AG09309 (cell line): ENCODE measurements at regions not wholly inside any gene's neighbourhood (a gene's known extent, or its start where the extent isn't known, plus 50 kb on each side); places are given as distances from the start of the nearest gene placed in this dataset.
A peak's percentile ranks its signal among the peaks of the same experiment; 100 is the strongest.
"Not testable (repeated sequence)": the region's sequence is repeated elsewhere in the genome, so short reads cannot be mapped to it uniquely, and the experiment has no call there.

Experiments
- DNase-seq: peaks from one replicate; pipeline ENCODE4 v3.0.0-alpha.2; 2010; ENCODE audit warnings: low read depth
- H3K4me3 ChIP-seq: 2 replicates; pipeline ENCODE4 v1.5.1; 2011; ENCODE audit warnings: mild to moderate bottlenecking, low read depth, low read length, moderate library complexity; ENCODE audit not compliant: control insufficient read depth
- TF ChIP-seq, protein P1 (sequence below): IDR thresholded peaks from 2 replicates; pipeline ENCODE4 v1.5.1; 2011; ENCODE audit warnings: mild to moderate bottlenecking, low read depth, low read length, inconsistent platforms; ENCODE audit not compliant: insufficient read depth, control insufficient read depth; ENCODE audit errors: missing control alignments

DNA sequence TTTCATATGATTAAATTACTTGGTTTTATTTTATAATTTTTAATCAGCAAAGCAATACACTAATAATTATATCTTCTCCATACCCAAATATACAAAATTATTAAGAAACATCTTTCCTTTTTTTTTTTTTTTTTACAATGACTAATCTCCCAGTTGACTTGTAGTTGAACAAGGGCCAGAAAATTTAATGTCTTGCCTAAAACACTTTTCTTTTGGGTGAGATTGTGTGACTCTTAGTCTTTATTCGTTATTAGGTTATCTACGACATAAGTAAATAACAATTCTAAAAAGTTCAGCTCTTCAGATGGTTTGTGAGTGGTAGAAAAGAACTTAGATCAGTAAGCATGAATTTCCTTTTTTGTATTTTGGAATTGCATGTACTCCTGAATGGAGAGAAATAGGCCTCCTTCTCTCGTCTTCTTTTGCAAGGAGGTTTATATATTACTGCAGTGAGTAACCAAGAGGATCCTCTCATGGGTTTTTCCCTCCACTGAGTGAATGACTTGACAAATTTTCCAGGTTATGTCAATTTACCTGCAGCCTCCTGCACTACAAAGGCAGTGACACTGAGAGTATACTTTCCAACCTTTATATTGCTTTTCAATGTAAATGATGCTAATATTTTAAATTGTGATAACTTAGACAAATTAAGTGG, 364.5 kb upstream of the CITED2 start:
- no peak overlapping the region for H3K4me3 ChIP-seq
- DNase-seq: no peak
- TF ChIP-seq, protein P1, sequence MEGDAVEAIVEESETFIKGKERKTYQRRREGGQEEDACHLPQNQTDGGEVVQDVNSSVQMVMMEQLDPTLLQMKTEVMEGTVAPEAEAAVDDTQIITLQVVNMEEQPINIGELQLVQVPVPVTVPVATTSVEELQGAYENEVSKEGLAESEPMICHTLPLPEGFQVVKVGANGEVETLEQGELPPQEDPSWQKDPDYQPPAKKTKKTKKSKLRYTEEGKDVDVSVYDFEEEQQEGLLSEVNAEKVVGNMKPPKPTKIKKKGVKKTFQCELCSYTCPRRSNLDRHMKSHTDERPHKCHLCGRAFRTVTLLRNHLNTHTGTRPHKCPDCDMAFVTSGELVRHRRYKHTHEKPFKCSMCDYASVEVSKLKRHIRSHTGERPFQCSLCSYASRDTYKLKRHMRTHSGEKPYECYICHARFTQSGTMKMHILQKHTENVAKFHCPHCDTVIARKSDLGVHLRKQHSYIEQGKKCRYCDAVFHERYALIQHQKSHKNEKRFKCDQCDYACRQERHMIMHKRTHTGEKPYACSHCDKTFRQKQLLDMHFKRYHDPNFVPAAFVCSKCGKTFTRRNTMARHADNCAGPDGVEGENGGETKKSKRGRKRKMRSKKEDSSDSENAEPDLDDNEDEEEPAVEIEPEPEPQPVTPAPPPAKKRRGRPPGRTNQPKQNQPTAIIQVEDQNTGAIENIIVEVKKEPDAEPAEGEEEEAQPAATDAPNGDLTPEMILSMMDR: no peak

DNA sequence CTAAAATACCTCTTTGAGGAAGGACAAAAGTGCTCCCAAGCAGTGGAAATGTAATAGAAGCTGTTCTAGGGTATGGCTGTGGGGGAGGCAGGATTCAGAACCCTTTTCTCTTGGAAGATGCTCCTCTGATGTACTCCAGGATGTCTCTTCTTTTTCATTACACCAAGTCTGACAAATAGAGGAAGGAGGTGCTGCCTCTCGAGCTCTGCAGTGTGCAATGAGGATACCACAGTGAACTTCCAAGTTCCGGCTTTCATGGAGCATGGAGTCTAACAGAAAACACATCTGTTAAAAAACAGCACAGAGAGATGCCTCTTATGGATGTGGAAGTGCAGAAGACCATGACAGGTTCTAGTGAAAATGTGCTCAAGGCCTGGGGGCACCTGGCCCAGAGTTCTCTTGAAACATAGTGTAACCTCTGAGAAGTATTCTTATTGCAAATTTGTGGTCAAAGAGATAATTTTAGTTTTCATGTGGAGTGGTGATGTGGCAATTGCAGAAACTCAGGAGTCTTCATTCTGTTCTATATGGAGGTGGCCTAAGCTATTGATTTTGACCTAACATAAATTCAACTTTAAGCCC, 362.0 kb upstream of the CITED2 start:
- TF ChIP-seq, protein P1: no peak
- no peak overlapping the region for H3K4me3 ChIP-seq
- DNase-seq: no peak

DNA sequence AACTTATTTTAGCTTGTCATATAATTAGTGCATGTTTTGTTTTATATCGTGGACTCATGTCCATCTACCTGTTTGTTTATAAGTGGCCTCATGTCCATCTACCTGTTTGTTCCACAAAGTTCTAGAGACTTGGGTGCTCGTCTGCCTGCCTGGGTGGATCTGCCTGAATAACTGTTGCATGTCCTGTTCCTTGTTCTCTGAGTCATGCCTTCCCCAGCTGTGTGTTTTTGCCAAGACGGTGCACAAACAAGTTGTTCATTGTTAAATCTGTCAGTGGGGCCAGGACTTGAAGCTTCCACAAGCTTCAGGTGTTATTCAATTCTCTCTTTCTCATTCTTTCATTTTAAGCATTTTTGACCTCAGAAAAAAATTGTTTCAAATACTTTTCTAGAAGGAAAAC, 358.0 kb upstream of the CITED2 start:
- no peak overlapping the region for H3K4me3 ChIP-seq
- DNase-seq: peak; percentile 37
- TF ChIP-seq, protein P1: no peak

DNA sequence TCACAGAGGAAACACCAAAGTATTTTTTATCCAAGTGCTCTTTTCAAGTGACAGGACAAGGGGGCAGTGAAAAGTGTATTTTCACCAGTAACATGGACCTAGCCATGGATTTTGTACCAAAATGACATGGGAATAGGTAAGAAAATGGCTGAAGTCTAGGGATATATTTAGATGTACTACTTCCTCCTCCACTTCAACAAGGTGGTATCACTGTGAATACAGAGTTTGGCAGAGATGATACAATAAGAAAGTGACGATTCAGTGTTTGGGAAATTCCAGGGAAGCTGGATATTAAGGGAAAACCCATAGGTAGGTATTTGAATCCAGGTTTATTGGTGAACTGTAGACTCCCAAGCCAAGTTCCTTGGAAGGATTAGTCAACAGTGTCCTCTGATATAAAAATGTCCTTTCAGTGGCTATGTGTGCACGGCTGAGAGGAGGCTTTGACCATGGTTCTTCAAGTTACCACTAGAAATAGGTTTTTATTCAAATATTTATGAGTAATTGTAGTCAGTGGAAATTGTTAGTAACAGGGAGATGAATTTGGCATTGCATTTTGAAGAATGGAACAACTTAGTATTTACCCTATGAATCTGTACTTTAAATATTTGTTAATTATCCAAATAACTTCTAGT, 356.0 kb upstream of the CITED2 start:
- no peak for DNase-seq
- TF ChIP-seq, protein P1: no peak
- no peak overlapping the region for H3K4me3 ChIP-seq

DNA sequence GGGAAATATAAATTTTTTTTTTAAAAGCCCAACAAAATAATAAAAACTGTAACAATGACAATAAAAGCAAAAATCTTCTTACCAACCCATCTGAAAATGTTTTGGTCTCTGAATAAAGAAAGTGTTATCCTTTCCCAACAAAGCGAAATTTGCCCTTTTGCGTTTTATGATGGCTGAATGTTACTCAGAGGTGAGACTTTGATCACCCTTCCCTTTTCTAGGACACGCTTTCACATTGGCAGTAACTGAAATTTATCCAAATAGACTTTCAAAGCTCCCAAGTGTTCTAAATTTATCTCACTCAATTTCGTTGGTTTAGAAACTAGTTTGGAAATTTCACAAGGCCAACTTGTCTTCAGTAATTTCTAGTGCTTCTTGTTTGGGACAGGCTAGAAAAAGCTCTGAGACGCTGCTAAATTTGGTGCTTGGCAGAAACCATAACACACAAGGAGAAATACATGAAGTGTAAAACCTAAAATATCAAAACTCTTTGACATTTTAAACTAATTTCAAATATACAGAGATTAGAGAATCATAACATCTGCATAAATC, 354.5 kb upstream of the CITED2 start:
- TF ChIP-seq, protein P1: no peak
- no peak for DNase-seq

DNA sequence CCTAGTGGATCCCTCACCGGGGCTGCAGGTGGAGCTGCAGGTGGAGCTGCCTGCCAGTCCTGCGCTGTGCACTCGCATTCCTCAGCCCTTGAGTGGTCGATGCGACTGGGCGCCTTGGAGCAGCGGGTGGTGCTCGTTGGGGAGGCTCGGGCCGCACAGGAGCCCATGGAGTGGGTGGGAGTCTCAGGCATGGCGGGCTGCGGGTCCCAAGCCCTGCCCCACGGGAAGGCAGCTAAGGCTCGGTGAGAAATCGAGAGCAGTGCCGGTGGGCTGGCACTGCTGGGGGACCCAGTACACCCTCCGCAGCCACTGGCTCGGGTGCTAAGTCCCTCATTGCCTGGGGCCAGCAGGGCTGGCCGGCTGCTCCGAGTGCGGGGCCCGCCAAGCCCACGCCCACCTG, 351.8 kb upstream of the CITED2 start:
- not testable (repeated sequence) for H3K4me3 ChIP-seq, DNase-seq

More for the DNA sequence above, 354.5 kb upstream of the CITED2 start:
- H3K4me3 ChIP-seq: no peak overlapping the region

DNA sequence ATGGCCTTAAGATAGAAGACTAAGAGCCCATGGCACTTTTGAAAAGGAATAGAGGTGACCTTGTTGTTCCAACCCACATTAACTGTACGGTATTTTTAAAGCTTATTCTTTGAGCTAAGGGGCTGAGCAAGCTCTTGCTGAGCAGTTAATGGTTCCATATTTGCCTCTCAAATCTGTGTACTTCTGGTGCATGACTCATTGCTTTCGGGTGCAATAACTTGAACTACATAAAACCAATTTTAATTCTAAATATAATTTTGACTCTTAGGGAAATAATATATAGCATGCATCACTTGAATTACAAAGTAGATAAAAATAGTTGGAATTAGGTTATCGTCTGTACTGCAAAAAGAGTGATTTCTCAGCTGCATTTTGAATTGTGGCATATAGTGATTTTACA, 348.1 kb upstream of the CITED2 start:
- TF ChIP-seq, protein P1: no peak
- H3K4me3 ChIP-seq: no peak overlapping the region
- DNase-seq: no peak
